RWPE1 (cell line): ENCODE measurements at regions not wholly inside any gene's neighbourhood (a gene's known extent, or its start where the extent isn't known, plus 50 kb on each side); places are given as distances from the start of the nearest gene placed in this dataset.

ENCODE experiments used
- CTCF ChIA-PET: fragments of 350-600 bp; sonication (Branson Sonifier 250); formaldehyde crosslinking; extraction: SDS; loops from one replicate; lab custom pipeline; 2021; lab: Yijun Ruan, JAX
- POLR2A ChIA-PET: fragments of 400-600 bp; formaldehyde crosslinking; extraction: SDS; loops from one replicate; lab custom pipeline; 2020; ENCODE audit warnings: antibody characterized with exemption; ENCODE audit not compliant: low non-redundant PET; lab: Yijun Ruan, JAX
- DNase-seq: peaks from one replicate; pipeline ENCODE4 v3.0.0; 2012; ENCODE audit warnings: low spot score
- H3K27ac ChIP-seq: fragments of 450-650 bp; 2 replicates; pipeline ENCODE4 v1.5.1; 2017
- CTCF ChIP-seq: fragments of 450-650 bp; conservative IDR thresholded peaks from 2 replicates; pipeline ENCODE4 v1.5.1; 2017; ENCODE audit warnings: low read depth, mild to moderate bottlenecking

- CTCF ChIA-PET: no interaction called here
- TF ChIP-seq CTCF: no peak
- POLR2A ChIA-PET: no interaction called here
- H3K27ac ChIP-seq: no peak overlapping the region
- no peak for DNase-seq
Measured at GRCh38 chr11:70646272-70647049, 248.1 kb downstream of the CTTN start.

- ChIA-PET CTCF (no interaction called here), POLR2A (no interaction called here)
- DNase-seq: no peak
- no peak for TF ChIP-seq CTCF
- H3K27ac ChIP-seq: no peak overlapping the region
Measured at GRCh38 chr11:70647188-70648166, 249.1 kb downstream of the CTTN start.

- DNase-seq: peak; percentile 84
- ChIA-PET POLR2A (no interaction called here), CTCF (no interaction called here)
- no peak overlapping the region for H3K27ac ChIP-seq
- TF ChIP-seq CTCF: no peak
Measured at GRCh38 chr11:70650075-70650909, 252.0 kb downstream of the CTTN start.

- H3K27ac ChIP-seq: no peak overlapping the region
- ChIA-PET POLR2A (no interaction called here), CTCF (no interaction called here)
- DNase-seq: no peak
- no peak for TF ChIP-seq CTCF
Measured at GRCh38 chr11:70651031-70651430, 252.7 kb downstream of the CTTN start.

GRCh38 chr11:70654016-70654415, 255.7 kb downstream of the CTTN start:
- CTCF ChIA-PET: no interaction called here
- H3K27ac ChIP-seq: no peak overlapping the region
- POLR2A ChIA-PET: no interaction called here
- DNase-seq: no peak
- no peak for TF ChIP-seq CTCF

- no peak overlapping the region for H3K27ac ChIP-seq
- CTCF ChIA-PET: no interaction called here
Measured at GRCh38 chr11:70655816-70656215, 257.5 kb downstream of the CTTN start.

More at GRCh38 chr11:70655816-70656215, 257.5 kb downstream of the CTTN start:
- no peak for DNase-seq
- POLR2A ChIA-PET: no interaction called here
- no peak for TF ChIP-seq CTCF
